Activated CD4-positive, alpha-beta memory T cell treated with anti-CD3 and anti-CD28 coated beads, Interleukin-2, amount 10 ng/mL, durations not matched to agents 7 days and 5 days (primary cell): ENCODE measurements at regions not wholly inside any gene's neighbourhood (a gene's known extent, or its start where the extent isn't known, plus 50 kb on each side); places are given as distances from the start of the nearest gene placed in this dataset.

Experiments
- CTCF ChIA-PET: fragments of 350-600 bp; sonication (Branson Sonifier 250); formaldehyde crosslinking; loops from one replicate; lab custom pipeline; 2021; ENCODE audit warnings: antibody characterized with exemption, inconsistent platforms; lab: Charles Lee
- POLR2A ChIA-PET: fragments of 350-600 bp; sonication (Branson Sonifier 250); formaldehyde crosslinking; loops from one replicate; lab custom pipeline; 2021; ENCODE audit warnings: antibody characterized with exemption; lab: Charles Lee
- DNase-seq: peaks from one replicate; pipeline ENCODE4 v3.0.0-alpha.2; 2020
- H3K27ac Mint-ChIP-seq: one replicate; pipeline ENCODE4 v1.8.0; 2021; ENCODE audit warnings: mild to moderate bottlenecking, mixed read lengths
- H3K27me3 Mint-ChIP-seq: one replicate; pipeline ENCODE4 v1.8.0; 2021; ENCODE audit warnings: mixed read lengths
- H3K36me3 Mint-ChIP-seq: one replicate; pipeline ENCODE4 v1.8.0; 2021; ENCODE audit warnings: low read depth, mixed read lengths
- H3K4me1 Mint-ChIP-seq: one replicate; pipeline ENCODE4 v1.8.0; 2021; ENCODE audit warnings: mixed read lengths
- H3K4me3 Mint-ChIP-seq: one replicate; pipeline ENCODE4 v1.8.0; 2021; ENCODE audit warnings: mild to moderate bottlenecking, mixed read lengths
- H3K9me3 Mint-ChIP-seq: one replicate; pipeline ENCODE4 v1.8.0; 2021; ENCODE audit warnings: mixed read lengths

DNA sequence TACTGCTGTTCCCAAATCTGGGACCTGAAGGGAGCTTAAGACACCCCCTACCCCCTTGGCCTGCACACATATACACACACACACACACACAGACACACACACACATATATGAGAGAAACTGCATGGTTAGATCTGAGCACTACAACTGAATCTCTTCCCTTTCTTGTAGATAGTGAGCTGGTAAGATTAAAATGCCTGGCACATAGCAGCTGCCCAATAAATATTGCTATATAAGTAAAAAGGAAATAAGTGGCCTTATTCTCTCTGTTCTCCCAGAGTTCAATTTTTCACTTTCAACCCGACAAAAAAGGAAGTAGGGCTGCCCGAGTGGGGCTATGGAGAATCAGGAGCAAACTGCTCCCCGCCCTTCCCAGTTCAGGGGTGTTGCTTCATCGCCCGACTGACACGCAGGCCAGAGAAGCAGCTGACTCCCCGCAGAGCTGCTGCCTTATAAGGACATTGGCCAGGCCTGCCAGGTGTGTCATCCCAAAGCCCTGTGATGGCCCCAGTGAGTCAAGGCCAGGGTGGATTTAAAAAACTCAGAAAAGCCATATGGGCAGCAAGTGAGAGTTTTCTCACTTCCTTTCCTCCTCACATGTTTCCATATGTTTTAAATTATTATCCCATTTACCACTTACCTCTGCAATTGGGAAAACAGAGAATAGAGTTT is 106.5 kb upstream of the SLC44A3 start:
- POLR2A ChIA-PET: no interaction called here
- Mint-ChIP-seq H3K27ac (no peak overlapping the region), H3K9me3 (no peaks in the 10 kb centered on the region), H3K27me3 (peaks cover under 1% of the 10 kb centered on the region), H3K4me3 (no peak overlapping the region), H3K36me3 (no peaks in the 10 kb centered on the region), H3K4me1 (no peaks in the 10 kb centered on the region)
- DNase-seq: no peak
- CTCF ChIA-PET: no interaction called here

GRCh38 chr1:94709891-94710581 is 110.1 kb upstream of the SLC44A3 start:
- Mint-ChIP-seq H3K9me3 (no peaks in the 10 kb centered on the region), H3K36me3 (no peaks in the 10 kb centered on the region), H3K4me1 (no peaks in the 10 kb centered on the region), H3K27me3 (no peaks in the 10 kb centered on the region), H3K4me3 (no peak overlapping the region), H3K27ac (no peak overlapping the region)
- CTCF ChIA-PET: no interaction called here
- POLR2A ChIA-PET: no interaction called here
- DNase-seq: no peak

DNA sequence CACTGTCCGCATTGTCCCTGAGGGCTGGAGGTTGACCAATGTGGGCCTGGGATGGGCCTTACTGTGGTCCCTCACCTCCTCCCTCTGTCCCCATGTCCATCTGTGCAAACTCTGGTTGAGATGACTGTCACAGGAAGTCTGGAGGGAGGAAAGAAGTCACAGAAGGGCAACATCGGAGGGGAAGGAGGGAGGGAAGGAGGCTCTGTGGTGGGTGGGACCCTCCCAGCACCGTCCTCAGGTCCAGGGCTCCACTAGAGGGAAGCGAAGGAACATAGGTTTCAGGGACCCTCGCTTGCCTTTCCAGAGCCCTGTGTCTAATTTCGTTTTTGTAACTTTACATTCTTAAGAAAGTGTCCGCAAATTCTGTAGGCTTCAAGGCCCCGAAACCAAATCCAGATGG is 111.3 kb upstream of the SLC44A3 start:
- no peak for DNase-seq
- CTCF ChIA-PET: no interaction called here
- H3K4me3 Mint-ChIP-seq: no peak overlapping the region
- no peaks in the 10 kb centered on the region for H3K4me1 Mint-ChIP-seq
- H3K27ac Mint-ChIP-seq: no peak overlapping the region
- no peaks in the 10 kb centered on the region for H3K36me3 Mint-ChIP-seq
- no peaks in the 10 kb centered on the region for H3K9me3 Mint-ChIP-seq
- H3K27me3 Mint-ChIP-seq: peaks cover 3% of the 10 kb centered on the region
- POLR2A ChIA-PET: no interaction called here

- Mint-ChIP-seq H3K27me3 (peaks cover 3% of the 10 kb centered on the region), H3K36me3 (no peaks in the 10 kb centered on the region)
Measured at GRCh38 chr1:94708299-94708685, 111.9 kb upstream of the SLC44A3 start.

DNA sequence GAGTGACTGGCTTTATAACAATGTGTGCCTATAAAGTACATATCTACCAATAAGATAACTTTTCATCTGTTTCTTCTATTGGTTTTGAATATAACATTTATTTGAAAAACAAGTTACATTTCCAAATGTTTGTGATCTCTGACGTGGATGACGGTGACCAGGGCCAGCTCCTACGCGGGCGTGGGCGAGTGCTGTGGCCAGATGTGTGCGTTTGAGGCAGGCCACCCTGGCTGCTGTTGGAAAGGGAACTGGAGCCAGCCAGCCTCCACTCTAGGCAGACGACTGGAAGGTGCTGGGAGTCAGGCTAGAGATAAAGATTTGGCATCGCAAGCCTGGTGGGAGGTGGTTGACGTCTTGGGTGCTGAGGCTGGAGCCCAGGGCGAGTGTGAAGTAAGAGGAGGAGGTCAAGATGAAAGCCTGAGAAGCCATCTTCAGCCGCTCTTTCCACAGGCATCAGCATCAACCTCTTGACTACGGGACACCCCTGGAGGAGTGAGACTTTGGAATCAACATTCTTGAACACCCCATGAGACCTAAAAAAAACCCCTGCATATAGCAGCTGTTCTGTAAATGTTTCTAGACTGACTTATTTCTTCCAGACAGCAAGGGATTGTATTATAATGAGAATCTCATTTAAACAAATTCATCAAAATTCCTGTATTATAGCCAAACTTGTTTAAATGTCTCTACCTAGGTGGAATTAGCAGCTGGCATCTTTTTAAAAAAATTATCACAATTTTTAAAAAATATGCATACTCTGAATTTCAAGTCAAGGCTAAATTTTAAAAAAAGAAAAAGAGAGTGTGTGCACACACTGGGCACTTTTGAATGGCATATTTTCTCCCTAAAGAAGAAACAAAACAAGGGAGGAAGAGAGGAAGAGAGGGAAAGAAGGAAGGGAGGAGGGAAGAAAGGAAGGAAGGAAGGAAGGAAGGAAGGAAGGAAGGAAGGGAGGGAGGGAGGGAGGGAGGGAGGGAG is 112.5 kb upstream of the SLC44A3 start:
- peaks cover 3% of the 10 kb centered on the region for H3K27me3 Mint-ChIP-seq
- H3K4me3 Mint-ChIP-seq: no peak overlapping the region
- H3K9me3 Mint-ChIP-seq: no peaks in the 10 kb centered on the region
- no peaks in the 10 kb centered on the region for H3K4me1 Mint-ChIP-seq
- H3K27ac Mint-ChIP-seq: no peak overlapping the region
- POLR2A ChIA-PET: no interaction called here
- H3K36me3 Mint-ChIP-seq: no peaks in the 10 kb centered on the region
- CTCF ChIA-PET: interaction anchor here (0.7 kb wide), 1 partner anchor 193 kb away, joined by 3 read pairs; no protein-coding TSS in a partner anchor
- DNase-seq: no peak

More at GRCh38 chr1:94708299-94708685, 111.9 kb upstream of the SLC44A3 start:
- H3K4me3 Mint-ChIP-seq: no peak overlapping the region
- no peaks in the 10 kb centered on the region for H3K4me1 Mint-ChIP-seq
- DNase-seq: no peak
- H3K27ac Mint-ChIP-seq: no peak overlapping the region
- ChIA-PET POLR2A (no interaction called here), CTCF (no interaction called here)
- no peaks in the 10 kb centered on the region for H3K9me3 Mint-ChIP-seq

- no peak overlapping the region for H3K4me3 Mint-ChIP-seq
- no peak overlapping the region for H3K27ac Mint-ChIP-seq
- POLR2A ChIA-PET: no interaction called here
- H3K9me3 Mint-ChIP-seq: no peaks in the 10 kb centered on the region
- no peak for DNase-seq
- CTCF ChIA-PET: no interaction called here
- no peaks in the 10 kb centered on the region for H3K36me3 Mint-ChIP-seq
- peaks cover 3% of the 10 kb centered on the region for H3K27me3 Mint-ChIP-seq
- no peaks in the 10 kb centered on the region for H3K4me1 Mint-ChIP-seq
Measured at GRCh38 chr1:94702442-94702815, 117.7 kb upstream of the SLC44A3 start.

- H3K4me1 Mint-ChIP-seq: no peaks in the 10 kb centered on the region
- POLR2A ChIA-PET: no interaction called here
- no peak for DNase-seq
- H3K27ac Mint-ChIP-seq: no peak overlapping the region
- peaks cover 3% of the 10 kb centered on the region for H3K27me3 Mint-ChIP-seq
- H3K4me3 Mint-ChIP-seq: no peak overlapping the region
- CTCF ChIA-PET: no interaction called here
- H3K36me3 Mint-ChIP-seq: no peaks in the 10 kb centered on the region
- no peaks in the 10 kb centered on the region for H3K9me3 Mint-ChIP-seq
Measured at GRCh38 chr1:94701796-94702441, 118.2 kb upstream of the SLC44A3 start.

DNA sequence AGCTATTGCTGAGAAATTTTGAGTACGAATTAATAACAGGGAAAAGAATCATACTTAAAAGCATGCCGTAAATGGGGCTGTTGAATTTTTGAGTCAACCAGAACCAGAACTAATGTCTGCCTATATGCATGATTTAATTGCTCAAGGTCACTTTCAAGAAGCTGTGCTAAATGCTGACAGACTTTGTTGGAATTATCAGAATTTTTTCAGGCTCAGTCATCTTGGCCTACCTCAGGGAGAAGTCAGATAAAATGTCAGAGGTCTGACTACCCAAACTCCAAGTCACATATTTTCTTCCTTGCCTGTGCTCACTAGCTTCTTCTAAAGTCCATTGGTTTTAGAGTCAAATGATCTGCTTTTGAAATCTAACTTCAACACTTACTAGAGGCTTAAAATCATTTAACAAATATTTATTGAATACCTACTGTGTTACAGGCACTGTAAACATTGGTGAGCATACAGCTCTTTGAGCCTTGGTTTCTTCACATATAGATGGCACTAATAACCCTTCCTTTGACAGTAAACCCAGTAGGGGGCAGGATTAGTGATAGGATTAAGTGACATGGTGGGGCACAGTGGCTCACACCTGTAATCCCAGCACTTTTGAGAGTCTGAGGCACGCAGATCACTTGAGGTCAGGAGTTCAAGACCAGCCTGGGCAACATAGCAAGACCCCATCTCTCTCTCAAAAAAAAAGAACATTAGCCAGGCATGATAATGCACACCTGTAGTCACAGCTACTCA is 121.2 kb upstream of the SLC44A3 start:
- CTCF ChIA-PET: no interaction called here
- Mint-ChIP-seq H3K4me1 (no peaks in the 10 kb centered on the region), H3K4me3 (no peak overlapping the region), H3K36me3 (no peaks in the 10 kb centered on the region), H3K27me3 (peaks cover 4% of the 10 kb centered on the region), H3K9me3 (no peaks in the 10 kb centered on the region), H3K27ac (no peak overlapping the region)
- POLR2A ChIA-PET: no interaction called here
- DNase-seq: no peak

DNA sequence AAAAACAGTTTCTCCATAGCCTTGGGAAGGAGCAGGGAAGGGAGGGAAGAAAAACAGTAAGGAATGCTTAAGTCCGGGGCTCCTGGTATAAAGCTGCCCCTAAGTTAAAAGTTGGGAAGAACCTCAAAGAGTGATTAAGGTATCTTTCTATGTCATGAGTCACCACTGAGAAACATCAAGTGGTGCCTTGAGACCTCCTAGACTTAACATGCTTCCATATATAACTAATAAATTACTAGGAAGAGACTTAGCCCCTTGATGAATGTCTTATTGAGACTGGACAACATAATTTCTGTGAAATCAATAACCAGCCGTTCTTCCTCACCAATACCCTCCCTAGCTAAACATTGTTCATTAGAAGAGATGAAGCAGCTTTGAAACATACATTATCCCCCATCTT is 121.8 kb upstream of the SLC44A3 start:
- Mint-ChIP-seq H3K9me3 (no peaks in the 10 kb centered on the region), H3K27me3 (peaks cover 3% of the 10 kb centered on the region), H3K27ac (no peak overlapping the region), H3K36me3 (no peaks in the 10 kb centered on the region), H3K4me3 (no peak overlapping the region), H3K4me1 (no peaks in the 10 kb centered on the region)
- DNase-seq: no peak
- POLR2A ChIA-PET: no interaction called here
- CTCF ChIA-PET: no interaction called here

DNA sequence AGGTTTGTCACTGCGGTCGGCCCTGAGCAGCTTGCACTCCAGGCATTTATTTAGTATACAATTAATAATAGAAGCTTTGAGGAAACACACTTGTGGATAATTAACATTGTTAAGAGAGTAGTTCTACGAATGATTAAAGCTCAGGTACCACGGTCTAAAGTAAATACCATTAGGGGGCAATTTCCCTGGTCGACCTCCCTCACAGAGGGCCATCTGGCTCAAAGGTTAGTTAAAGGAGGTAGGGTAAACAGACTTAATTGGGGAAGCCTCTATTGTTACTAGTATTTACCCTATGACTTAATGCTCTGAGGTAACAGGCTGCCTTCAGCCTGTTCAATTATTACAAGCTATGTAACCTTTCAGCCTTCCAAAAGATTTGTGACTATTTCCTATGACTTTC is 122.3 kb upstream of the SLC44A3 start:
- ChIA-PET CTCF (no interaction called here), POLR2A (no interaction called here)
- no peaks in the 10 kb centered on the region for H3K9me3 Mint-ChIP-seq
- no peaks in the 10 kb centered on the region for H3K36me3 Mint-ChIP-seq
- no peak overlapping the region for H3K4me3 Mint-ChIP-seq
- peaks cover 3% of the 10 kb centered on the region for H3K27me3 Mint-ChIP-seq
- no peaks in the 10 kb centered on the region for H3K4me1 Mint-ChIP-seq
- no peak for DNase-seq
- no peak overlapping the region for H3K27ac Mint-ChIP-seq

DNA sequence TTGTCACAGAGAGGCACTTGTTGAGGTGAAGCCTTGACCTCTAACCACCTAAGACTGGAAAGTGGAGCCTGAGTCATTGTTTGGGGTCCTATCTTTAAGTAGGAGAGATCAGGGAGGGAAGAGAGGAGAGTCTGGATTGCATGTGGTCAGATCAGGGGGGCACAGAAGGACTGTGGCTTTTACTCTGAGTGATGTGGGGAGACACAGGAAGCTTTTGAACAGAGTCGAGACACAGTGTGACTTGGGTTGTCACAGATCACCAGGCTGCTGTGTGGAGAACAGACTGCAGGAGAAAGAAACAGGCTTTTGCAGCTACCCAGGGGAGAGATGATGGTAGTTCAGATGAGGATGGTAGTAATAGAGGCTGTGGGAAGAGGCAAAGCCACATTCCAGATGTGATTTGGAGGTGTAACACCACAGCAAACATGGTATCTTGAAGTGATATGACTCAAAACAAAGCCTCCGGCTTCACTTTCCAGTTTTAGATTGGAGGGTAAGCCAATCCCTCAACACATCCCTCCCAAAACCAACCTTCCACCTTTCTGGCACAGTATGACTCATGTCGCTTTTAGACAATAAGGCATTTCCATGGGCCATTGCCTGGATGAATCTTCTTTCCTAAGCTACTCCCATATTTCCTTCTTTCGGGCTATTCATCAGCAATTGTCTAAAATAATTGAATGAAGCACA is 125.8 kb upstream of the SLC44A3 start:
- H3K27ac Mint-ChIP-seq: no peak overlapping the region
- ChIA-PET POLR2A (no interaction called here), CTCF (no interaction called here)
- no peak for DNase-seq
- no peaks in the 10 kb centered on the region for H3K36me3 Mint-ChIP-seq
- H3K9me3 Mint-ChIP-seq: no peaks in the 10 kb centered on the region
- H3K27me3 Mint-ChIP-seq: peaks cover 3% of the 10 kb centered on the region
- no peak overlapping the region for H3K4me3 Mint-ChIP-seq
- no peaks in the 10 kb centered on the region for H3K4me1 Mint-ChIP-seq

DNA sequence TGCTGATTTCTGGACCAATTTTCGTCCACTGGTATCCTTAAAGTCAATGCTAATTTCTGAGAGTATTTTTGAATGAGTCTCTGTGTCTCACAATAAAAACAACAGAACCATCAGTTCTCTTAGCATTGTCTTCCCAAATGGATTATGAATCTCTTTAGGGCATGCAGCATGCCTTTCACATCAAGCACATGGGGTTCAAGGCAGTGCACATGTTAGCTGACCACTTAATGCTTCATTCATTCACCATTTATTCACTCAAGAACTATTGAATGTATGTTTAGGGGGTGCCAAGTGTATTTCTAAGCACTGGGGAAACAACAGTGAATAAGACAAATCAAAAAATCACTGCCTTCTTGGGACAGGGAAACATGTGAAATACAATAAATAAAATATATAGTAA is 126.7 kb upstream of the SLC44A3 start:
- H3K36me3 Mint-ChIP-seq: no peaks in the 10 kb centered on the region

More for the DNA sequence above, 126.7 kb upstream of the SLC44A3 start:
- Mint-ChIP-seq H3K4me1 (no peaks in the 10 kb centered on the region), H3K27me3 (peaks cover 3% of the 10 kb centered on the region), H3K9me3 (no peaks in the 10 kb centered on the region), H3K4me3 (no peak overlapping the region), H3K27ac (no peak overlapping the region)
- POLR2A ChIA-PET: no interaction called here
- no peak for DNase-seq
- CTCF ChIA-PET: no interaction called here
